Activated CD4-positive, CD25-positive, alpha-beta regulatory T cell (primary cell): ENCODE measurements at regions not wholly inside any gene's neighbourhood (a gene's known extent, or its start where the extent isn't known, plus 50 kb on each side); places are given as distances from the start of the nearest gene placed in this dataset.
"Not testable (repeated sequence)": the region's sequence is repeated elsewhere in the genome, so short reads cannot be mapped to it uniquely, and the experiment has no call there.

ENCODE experiments used
- DNase-seq, 4 experiments: peaks; one replicate each; lab custom pipeline; 2025; lab: John Stamatoyannopoulos, UW

- DNase-seq, result no peak
Measured at GRCh38 chr12:127147724-127148123, 1119.2 kb upstream of the TMEM132C start.

- no peak for DNase-seq
Measured at GRCh38 chr12:127148318-127148717, 1118.7 kb upstream of the TMEM132C start.

GRCh38 chr12:127149226-127149964 lies 1117.6 kb upstream of the TMEM132C start:
- no peak for DNase-seq

- no peak for DNase-seq
Measured at GRCh38 chr12:127150028-127150427, 1116.9 kb upstream of the TMEM132C start.

GRCh38 chr12:127150479-127150878 lies 1116.5 kb upstream of the TMEM132C start:
- DNase-seq, result no peak

- DNase-seq, result no peak
Measured at GRCh38 chr12:127150956-127151355, 1116.0 kb upstream of the TMEM132C start.

- DNase-seq, result no peak
Measured at GRCh38 chr12:127153996-127154395, 1113.0 kb upstream of the TMEM132C start.

- DNase-seq, result not testable (repeated sequence)
Measured at GRCh38 chr12:127154830-127155229, 1112.1 kb upstream of the TMEM132C start.

GRCh38 chr12:127155935-127156619 lies 1110.9 kb upstream of the TMEM132C start:
- not testable (repeated sequence) for DNase-seq

- DNase-seq, result not testable (repeated sequence)
Measured at GRCh38 chr12:127157501-127158366, 1109.2 kb upstream of the TMEM132C start.

GRCh38 chr12:127158385-127159061 lies 1108.4 kb upstream of the TMEM132C start:
- no peak for DNase-seq

GRCh38 chr12:127161466-127161865 lies 1105.5 kb upstream of the TMEM132C start:
- no peak for DNase-seq

GRCh38 chr12:127162307-127162706 lies 1104.7 kb upstream of the TMEM132C start:
- no peak for DNase-seq

- DNase-seq, result no peak
Measured at GRCh38 chr12:127162902-127163301, 1104.1 kb upstream of the TMEM132C start.

- peak; percentile 60 to 69 (median 61) for DNase-seq
Measured at GRCh38 chr12:127165567-127166392, 1101.2 kb upstream of the TMEM132C start.

- DNase-seq, result no peak
Measured at GRCh38 chr12:127169321-127170181, 1097.4 kb upstream of the TMEM132C start.

GRCh38 chr12:127170226-127171180 lies 1096.5 kb upstream of the TMEM132C start:
- no peak for DNase-seq

- no peak for DNase-seq
Measured at GRCh38 chr12:127172861-127173260, 1094.1 kb upstream of the TMEM132C start.

- not testable (repeated sequence) for DNase-seq
Measured at GRCh38 chr12:127173971-127174370, 1093.0 kb upstream of the TMEM132C start.
